ENCODE measurements at regions not wholly inside any gene's neighbourhood (a gene's known extent, or its start where the extent isn't known, plus 50 kb on each side); places are given as distances from the start of the nearest gene placed in this dataset.

DNA sequence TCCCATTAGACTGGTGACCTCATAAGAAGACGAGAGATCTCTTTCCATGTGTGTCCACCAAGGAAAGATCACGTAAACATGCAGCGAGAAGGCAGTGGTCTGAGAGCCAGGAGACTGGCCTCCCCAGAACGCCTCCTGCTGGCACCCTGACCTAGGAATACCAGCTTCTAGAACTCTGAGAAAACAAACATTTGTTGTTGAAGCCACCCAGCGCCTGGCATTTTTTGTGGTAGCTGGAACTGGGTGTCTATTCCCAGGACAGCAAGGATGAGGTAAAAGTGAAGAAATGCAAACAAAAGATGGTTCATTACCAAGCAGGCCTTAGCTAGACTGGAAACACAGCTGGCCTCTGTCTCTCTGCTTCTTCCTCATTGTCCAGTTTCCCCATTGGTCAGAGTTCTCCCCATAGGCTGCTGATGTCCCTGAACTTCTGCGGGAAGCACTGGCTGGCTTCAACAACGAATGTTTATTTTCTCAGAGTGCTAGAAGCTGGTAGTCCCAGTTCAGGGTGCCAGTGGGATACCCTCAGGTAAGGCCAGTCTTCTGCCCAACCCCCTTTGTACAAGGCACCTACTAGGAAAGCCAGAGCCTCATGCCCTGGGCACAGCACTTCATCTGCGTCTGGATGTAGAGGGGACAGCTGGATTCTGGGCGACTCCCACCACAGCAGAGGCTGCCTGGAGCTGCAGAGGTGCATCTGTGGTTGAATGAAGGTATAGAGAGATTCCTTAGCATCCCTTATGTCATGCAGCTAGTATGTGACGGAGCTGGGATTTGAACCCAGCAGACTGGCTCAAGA lies 304.9 kb downstream of the TCERG1L start:
- Histone ChIP-seq H3K9me2 (ENCODE audit: low read depth, low read length) (no peaks in the 10 kb centered on the region), H3K9me3 (ENCODE audit: low read length) (no peaks in the 10 kb centered on the region), H3K9ac (ENCODE audit: low read length) (no peak overlapping the region), H3K79me2 (ENCODE audit: insufficient read depth, low read length) (no peaks in the 10 kb centered on the region), H3K4me2 (ENCODE audit: low read length) (no peak overlapping the region), H3F3A (ENCODE audit: insufficient read depth, low read length) (no peaks in the 10 kb centered on the region), H4K20me1 (ENCODE audit: insufficient read depth, low read length) (no peaks in the 10 kb centered on the region), H3K36me3 (ENCODE audit: insufficient read depth, low read length) (no peaks in the 10 kb centered on the region), H3K27me3 (ENCODE audit: insufficient read depth, low read length) (no peaks in the 10 kb centered on the region), H3K4me1 (ENCODE audit: insufficient read depth, low read length, severe bottlenecking) (no peaks in the 10 kb centered on the region), H3K4me3 (ENCODE audit: low read depth, low read length, poor library complexity, severe bottlenecking) (no peak overlapping the region), H3K27ac (ENCODE audit: low read depth, low read length, poor library complexity, severe bottlenecking) (no peak overlapping the region), H2AFZ (ENCODE audit: low read length) (no peak overlapping the region)
- TF ChIP-seq EZH2 (IDR thresholded peaks at IDR 0.05; ENCODE audit: borderline replicate concordance, low read length), result no peak
- no peak for TF ChIP-seq CTCF (IDR thresholded peaks at IDR 0.05; ENCODE audit: low read length)

DNA sequence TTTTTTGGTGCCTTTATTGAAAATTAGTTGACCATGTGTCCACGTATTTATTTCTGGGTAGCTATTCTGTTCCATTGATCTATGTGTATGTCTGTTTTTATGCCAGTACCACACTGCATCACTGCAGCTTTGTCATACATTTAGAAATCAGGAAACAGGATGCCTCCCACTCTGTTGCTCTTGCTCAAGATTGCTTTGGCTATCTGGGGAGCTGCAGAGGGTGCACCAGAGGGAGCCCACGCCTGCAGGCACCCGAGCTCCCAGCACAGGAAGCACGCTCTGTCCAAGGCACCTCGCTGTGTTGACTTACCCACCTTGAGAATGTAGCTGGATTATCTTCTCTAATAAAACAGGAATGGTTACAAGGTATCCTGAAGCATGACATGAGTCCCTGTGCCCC lies 301.7 kb downstream of the TCERG1L start:
- H4K20me1 ChIP-seq (ENCODE audit: insufficient read depth, low read length), result no peaks in the 10 kb centered on the region
- H3K9me2 ChIP-seq (ENCODE audit: low read depth, low read length), result no peaks in the 10 kb centered on the region
- TF ChIP-seq EZH2 (IDR thresholded peaks at IDR 0.05; ENCODE audit: borderline replicate concordance, low read length), result no peak
- no peak for TF ChIP-seq CTCF (IDR thresholded peaks at IDR 0.05; ENCODE audit: low read length)
- H3K9me3 ChIP-seq (ENCODE audit: low read length), result no peaks in the 10 kb centered on the region
- no peak overlapping the region for H3K9ac ChIP-seq (ENCODE audit: low read length)
- no peaks in the 10 kb centered on the region for H3K27me3 ChIP-seq (ENCODE audit: insufficient read depth, low read length)
- no peaks in the 10 kb centered on the region for H3K4me1 ChIP-seq (ENCODE audit: insufficient read depth, low read length, severe bottlenecking)
- no peaks in the 10 kb centered on the region for H3F3A ChIP-seq (ENCODE audit: insufficient read depth, low read length)
- no peak overlapping the region for H3K27ac ChIP-seq (ENCODE audit: low read depth, low read length, poor library complexity, severe bottlenecking)
- H3K4me3 ChIP-seq (ENCODE audit: low read depth, low read length, poor library complexity, severe bottlenecking), result no peak overlapping the region
- no peak overlapping the region for H2AFZ ChIP-seq (ENCODE audit: low read length)
- no peak overlapping the region for H3K4me2 ChIP-seq (ENCODE audit: low read length)
- no peaks in the 10 kb centered on the region for H3K79me2 ChIP-seq (ENCODE audit: insufficient read depth, low read length)
- H3K36me3 ChIP-seq (ENCODE audit: insufficient read depth, low read length), result no peaks in the 10 kb centered on the region

GRCh38 chr10:131010965-131011575 lies 300.5 kb downstream of the TCERG1L start:
- H3K9me2 ChIP-seq (ENCODE audit: low read depth, low read length), result no peaks in the 10 kb centered on the region
- no peaks in the 10 kb centered on the region for H3K79me2 ChIP-seq (ENCODE audit: insufficient read depth, low read length)
- no peak overlapping the region for H2AFZ ChIP-seq (ENCODE audit: low read length)
- H3K4me3 ChIP-seq (ENCODE audit: low read depth, low read length, poor library complexity, severe bottlenecking), result no peak overlapping the region
- 0 out of 2 replicates have a peak, but pooled peaks cover 4% of the 10 kb centered on the region for H3K27me3 ChIP-seq (ENCODE audit: insufficient read depth, low read length)
- no peak overlapping the region for H3K9ac ChIP-seq (ENCODE audit: low read length)
- H3K4me2 ChIP-seq (ENCODE audit: low read length), result no peak overlapping the region
- TF ChIP-seq EZH2 (IDR thresholded peaks at IDR 0.05; ENCODE audit: borderline replicate concordance, low read length), result no peak
- TF ChIP-seq CTCF (IDR thresholded peaks at IDR 0.05; ENCODE audit: low read length), result no peak
- no peaks in the 10 kb centered on the region for H3K4me1 ChIP-seq (ENCODE audit: insufficient read depth, low read length, severe bottlenecking)
- no peaks in the 10 kb centered on the region for H3K9me3 ChIP-seq (ENCODE audit: low read length)
- H3K36me3 ChIP-seq (ENCODE audit: insufficient read depth, low read length), result no peaks in the 10 kb centered on the region
- H3F3A ChIP-seq (ENCODE audit: insufficient read depth, low read length), result no peaks in the 10 kb centered on the region
- H3K27ac ChIP-seq (ENCODE audit: low read depth, low read length, poor library complexity, severe bottlenecking), result no peak overlapping the region
- no peaks in the 10 kb centered on the region for H4K20me1 ChIP-seq (ENCODE audit: insufficient read depth, low read length)
